Gastroesophageal sphincter (tissue), 4 donors: ENCODE measurements at regions not wholly inside any gene's neighbourhood (a gene's known extent, or its start where the extent isn't known, plus 50 kb on each side); places are given as distances from the start of the nearest gene placed in this dataset.

Experiments
- ATAC-seq: fragments of 150-250 bp; one replicate; pipeline ENCODE4 v1.9.1; 2016; ENCODE audit warnings: mild to moderate bottlenecking, moderate library complexity
- H3K27ac ChIP-seq, 4 donors: fragments of 200-600 bp; sonication (generic) in 3 of 4; 1 replicate in 3 of 4; 2 replicates in 1 of 4; pipeline ENCODE4 v1.5.1; 2016 to 2019
- H3K27me3 ChIP-seq: fragments of 200-600 bp; sonication (generic); one replicate; pipeline ENCODE4 v1.5.1; 2019
- H3K36me3 ChIP-seq, 2 donors: fragments of 200-600 bp; sonication (generic); one replicate each; pipeline ENCODE4 v1.5.1; 2019; ENCODE audit warnings: control low read depth in 1 of 2
- H3K4me1 ChIP-seq, 3 donors: fragments of 200-600 bp; sonication (generic); 1 replicate in 2 of 3; 2 replicates in 1 of 3; pipeline ENCODE4 v1.5.1; 2016 to 2019; ENCODE audit warnings: control low read depth in 2 of 3
- H3K4me3 ChIP-seq, 2 donors: fragments of 200-600 bp; sonication (generic); one replicate each; pipeline ENCODE4 v1.5.1; 2019; ENCODE audit warnings: mild to moderate bottlenecking in 1 of 2, moderate library complexity in 1 of 2
- H3K9me3 ChIP-seq, 3 donors: fragments of 200-600 bp; sonication (generic); one replicate each; pipeline ENCODE4 v1.5.1; 2017 to 2019; ENCODE audit warnings: control low read depth in 2 of 3
- EP300 ChIP-seq: sonication (generic); formaldehyde crosslinking; IDR thresholded peaks from one replicate; pipeline ENCODE4 v1.6.1; 2017; ENCODE audit warnings: antibody characterized with exemption, mild to moderate bottlenecking
- POLR2A ChIP-seq, 2 donors: fragments of 450-650 bp; IDR thresholded peaks; one replicate each; pipeline ENCODE4 v1.6.1; 2017; ENCODE audit warnings: antibody characterized with exemption in 2 of 2, mild to moderate bottlenecking in 2 of 2, moderate library complexity in 1 of 2
- POLR2AphosphoS5 ChIP-seq: sonication (generic); formaldehyde crosslinking; IDR thresholded peaks from one replicate; pipeline ENCODE4 v1.6.1; 2017; ENCODE audit warnings: antibody characterized with exemption
- WGBS, 2 donors: methylation state at CpG; one replicate each; pipeline ENCODE4 v1.1.5; 2018; ENCODE audit warnings: low coverage in 1 of 2; 5-methylcytosine and 5-hydroxymethylcytosine counted together
- small RNA-seq, 4 donors: library from RNA; depleted of rRNA; stranded (forward); fragments of <200 nt; gene quantifications; one replicate each; pipeline ENCODE3, GENCODE V24; 2016
- TF ChIP-seq, protein P1 (sequence below), 4 experiments: fragments of 200-600 bp in 2 of 4; fragments of 450-650 bp in 2 of 4; sonication (generic) in 1 of 4; IDR thresholded peaks; one replicate each; pipeline ENCODE4 v1.5.1; 2017 to 2019; ENCODE audit warnings: antibody characterized with exemption in 4 of 4, mild to moderate bottlenecking in 2 of 4, moderate library complexity in 2 of 4

DNA sequence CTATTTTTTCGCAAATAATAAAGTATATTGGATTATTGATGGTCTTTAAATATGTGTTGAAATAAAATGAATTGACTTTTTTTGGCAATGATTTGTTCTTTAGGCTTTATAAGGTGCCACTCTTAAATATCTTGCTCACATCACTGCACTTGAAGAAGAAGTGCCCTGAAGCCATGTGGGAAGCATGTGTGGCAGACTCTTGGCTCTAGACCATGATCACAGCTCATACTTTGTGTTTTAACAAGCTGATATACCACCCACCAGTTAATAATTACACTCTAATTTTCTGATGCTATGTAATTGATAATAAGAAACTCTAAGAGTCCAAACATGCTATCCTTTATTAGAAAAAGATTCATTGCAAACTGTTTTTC, 52.1 kb upstream of the TGFBR2 start:
- Histone ChIP-seq H3K4me3 (no peak overlapping the region), H3K27ac (no peak overlapping the region), H3K9me3 (no peaks in the 10 kb centered on the region), H3K27me3 (no peaks in the 10 kb centered on the region), H3K4me1 (no peaks in the 10 kb centered on the region), H3K36me3 (no peaks in the 10 kb centered on the region)
- TF ChIP-seq EP300 (no peak), POLR2A (IDR thresholded peaks at IDR 0.05) (no peak), POLR2AphosphoS5 (no peak)
- TF ChIP-seq, protein P1, sequence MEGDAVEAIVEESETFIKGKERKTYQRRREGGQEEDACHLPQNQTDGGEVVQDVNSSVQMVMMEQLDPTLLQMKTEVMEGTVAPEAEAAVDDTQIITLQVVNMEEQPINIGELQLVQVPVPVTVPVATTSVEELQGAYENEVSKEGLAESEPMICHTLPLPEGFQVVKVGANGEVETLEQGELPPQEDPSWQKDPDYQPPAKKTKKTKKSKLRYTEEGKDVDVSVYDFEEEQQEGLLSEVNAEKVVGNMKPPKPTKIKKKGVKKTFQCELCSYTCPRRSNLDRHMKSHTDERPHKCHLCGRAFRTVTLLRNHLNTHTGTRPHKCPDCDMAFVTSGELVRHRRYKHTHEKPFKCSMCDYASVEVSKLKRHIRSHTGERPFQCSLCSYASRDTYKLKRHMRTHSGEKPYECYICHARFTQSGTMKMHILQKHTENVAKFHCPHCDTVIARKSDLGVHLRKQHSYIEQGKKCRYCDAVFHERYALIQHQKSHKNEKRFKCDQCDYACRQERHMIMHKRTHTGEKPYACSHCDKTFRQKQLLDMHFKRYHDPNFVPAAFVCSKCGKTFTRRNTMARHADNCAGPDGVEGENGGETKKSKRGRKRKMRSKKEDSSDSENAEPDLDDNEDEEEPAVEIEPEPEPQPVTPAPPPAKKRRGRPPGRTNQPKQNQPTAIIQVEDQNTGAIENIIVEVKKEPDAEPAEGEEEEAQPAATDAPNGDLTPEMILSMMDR (IDR thresholded peaks at IDR 0.05) = no peak
- no peak for ATAC-seq
- 86 to 90% methylated on average over 1 of the region's 1 CpG for WGBS, 2 donors

- H3K9me3 ChIP-seq = no peaks in the 10 kb centered on the region
- H3K4me1 ChIP-seq = no peaks in the 10 kb centered on the region
- TF ChIP-seq, protein P1 (IDR thresholded peaks at IDR 0.05) = no peak
- TF ChIP-seq POLR2AphosphoS5 (no peak), EP300 (no peak), POLR2A (IDR thresholded peaks at IDR 0.05) (no peak)
- no peak overlapping the region for H3K4me3 ChIP-seq
- no peaks in the 10 kb centered on the region for H3K36me3 ChIP-seq
- ATAC-seq = no peak
- no peak overlapping the region for H3K27ac ChIP-seq
- 91 to 100% methylated on average over 2 of the region's 2 CpGs for WGBS, 2 donors
- no peaks in the 10 kb centered on the region for H3K27me3 ChIP-seq
Measured at GRCh38 chr3:30555968-30556367, 50.4 kb upstream of the TGFBR2 start.

Small RNA genes lying in the stretch of these regions (small RNA-seq; reads per million reads assigned to genes)
- 0 reads per million in 4 donors for gene RF01848
